Naive thymus-derived CD8-positive, alpha-beta T cell (primary cell): ENCODE measurements at regions not wholly inside any gene's neighbourhood (a gene's known extent, or its start where the extent isn't known, plus 50 kb on each side); places are given as distances from the start of the nearest gene placed in this dataset.
"Not testable (repeated sequence)": the region's sequence is repeated elsewhere in the genome, so short reads cannot be mapped to it uniquely, and the experiment has no call there.

Experiments
- ATAC-seq, 2 donors: fragments of 150-1000 bp; cut with Tn5 transposase in 1 of 2; sonication (Bioruptor Pico), chemical (Tn5 transposase) in 1 of 2; 1 replicate in 1 of 2; 2 replicates in 1 of 2; pipeline ENCODE4 v1.10.0; 2021; ENCODE audit warnings: mild to moderate bottlenecking in 2 of 2, moderate library complexity in 2 of 2
- POLR2A ChIA-PET: fragments of 350-600 bp; sonication (Branson Sonifier 250); formaldehyde crosslinking; loops from one replicate; lab custom pipeline; 2021; ENCODE audit warnings: antibody characterized with exemption; lab: Charles Lee
- DNase-seq, 10 donors: peaks; one replicate each; pipeline versions ENCODE4 v3.0.0 to v3.0.0-alpha.2; 2020 to 2022
- H3K27ac Mint-ChIP-seq, 10 donors: one replicate each; pipeline ENCODE4 v1.8.0; 2020 to 2022; ENCODE audit warnings: mild to moderate bottlenecking in 10 of 10, mixed read lengths in 10 of 10, moderate library complexity in 4 of 10, inconsistent platforms in 1 of 10
- H3K27me3 Mint-ChIP-seq, 5 donors: one replicate each; pipeline ENCODE4 v1.8.0; 2021 to 2022; ENCODE audit warnings: mixed read lengths in 5 of 5
- H3K36me3 Mint-ChIP-seq, 3 donors: one replicate each; pipeline ENCODE4 v1.8.0; 2020 to 2022; ENCODE audit warnings: mixed read lengths in 3 of 3, mild to moderate bottlenecking in 2 of 3, inconsistent platforms in 1 of 3
- H3K4me1 Mint-ChIP-seq, 4 donors: one replicate each; pipeline ENCODE4 v1.8.0; 2021 to 2022; ENCODE audit warnings: mixed read lengths in 4 of 4
- H3K4me3 Mint-ChIP-seq, 10 donors: one replicate each; pipeline ENCODE4 v1.8.0; 2020 to 2022; ENCODE audit warnings: mild to moderate bottlenecking in 10 of 10, mixed read lengths in 10 of 10, moderate library complexity in 6 of 10, inconsistent platforms in 1 of 10
- H3K9me3 Mint-ChIP-seq, 9 donors: one replicate each; pipeline ENCODE4 v1.8.0; 2020 to 2022; ENCODE audit warnings: mixed read lengths in 9 of 9, mild to moderate bottlenecking in 3 of 9, inconsistent platforms in 1 of 9, moderate library complexity in 1 of 9

DNA sequence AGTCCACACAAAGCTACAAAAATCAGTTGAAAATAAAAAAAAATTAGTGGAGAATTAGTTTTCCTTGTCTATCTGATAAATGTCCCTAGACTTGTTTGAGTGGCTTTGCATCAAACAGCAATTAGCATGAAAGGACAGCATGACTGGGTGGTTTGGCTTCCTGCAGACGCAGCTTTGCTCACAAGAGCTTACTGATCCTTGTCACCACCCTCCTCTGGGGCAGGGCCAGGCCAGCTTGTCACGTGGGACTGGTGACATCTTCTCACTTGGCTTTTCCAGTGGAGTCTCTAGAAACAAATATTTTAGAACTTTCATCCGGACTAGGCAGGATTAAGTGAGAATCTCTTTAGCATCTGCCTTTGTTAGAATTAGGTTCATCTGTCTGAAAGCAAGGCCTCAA lies 76.0 kb upstream of the OLIG2 start:
- Mint-ChIP-seq H3K4me1 (no peaks in the 10 kb centered on the region), H3K4me3 (no peak overlapping the region), H3K9me3 (peaks cover 0 to 2% (median 0%) of the 10 kb centered on the region in 9 donors), H3K36me3 (peaks cover 0 to 6% (median 0%) of the 10 kb centered on the region in 3 donors), H3K27me3 (peaks cover 8 to 24% (median 16%) of the 10 kb centered on the region in 5 donors), H3K27ac (no peak overlapping the region)
- POLR2A ChIA-PET = no interaction called here
- ATAC-seq (no peak), DNase-seq (no peak)

DNA sequence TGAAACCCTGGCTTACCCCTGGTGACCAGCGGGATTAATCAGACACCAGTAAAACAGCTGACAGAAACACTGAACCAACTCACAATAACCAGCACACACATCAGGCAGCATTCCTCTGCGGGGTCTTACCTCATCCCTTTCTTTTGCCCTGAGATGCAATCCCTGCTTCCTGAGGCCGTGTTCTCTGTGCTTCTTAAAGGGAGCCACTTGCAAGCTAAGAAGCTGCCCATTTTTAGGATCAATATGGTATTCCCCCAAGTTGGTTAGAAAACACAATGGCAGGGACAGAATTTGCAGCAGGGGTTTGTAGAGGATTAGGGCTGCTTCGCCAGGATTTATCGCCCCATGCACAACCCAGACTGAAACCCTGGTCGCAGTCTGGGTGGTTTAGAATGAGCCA lies 74.7 kb upstream of the OLIG2 start:
- Mint-ChIP-seq H3K4me1 (peaks cover 0 to 2% (median 0%) of the 10 kb centered on the region in 4 donors), H3K27me3 (peaks cover 14 to 37% (median 29%) of the 10 kb centered on the region in 5 donors), H3K9me3 (peaks cover 0 to 2% (median 0%) of the 10 kb centered on the region in 9 donors), H3K27ac (no peak overlapping the region), H3K4me3 (no peak overlapping the region), H3K36me3 (peaks cover 0 to 6% (median 0%) of the 10 kb centered on the region in 3 donors)
- ATAC-seq = no peak
- POLR2A ChIA-PET = no interaction called here
- DNase-seq = no peak

DNA sequence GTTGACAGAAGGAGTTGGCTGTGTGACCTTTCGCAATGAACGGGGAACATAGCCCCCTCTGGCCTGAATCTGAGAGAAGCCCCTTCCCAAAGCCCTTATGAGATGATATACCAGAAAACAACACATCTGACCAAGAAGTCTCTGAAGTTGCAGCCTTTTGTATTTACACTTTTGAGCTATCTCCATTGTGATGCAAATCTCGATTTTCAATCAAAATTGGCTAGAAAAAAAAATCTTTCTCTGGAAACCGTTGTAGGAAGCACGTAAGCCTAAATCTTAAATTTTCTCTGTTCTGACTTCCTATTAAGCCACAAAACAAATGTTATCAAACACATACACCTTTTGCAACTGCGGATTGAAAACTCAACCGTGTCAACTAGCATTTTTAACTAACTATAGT lies 71.4 kb upstream of the OLIG2 start:
- no peak for DNase-seq
- POLR2A ChIA-PET = no interaction called here
- H3K27me3 Mint-ChIP-seq = peaks cover 19 to 53% (median 41%) of the 10 kb centered on the region in 5 donors
- H3K27ac Mint-ChIP-seq = no peak overlapping the region
- no peak overlapping the region for H3K4me3 Mint-ChIP-seq
- ATAC-seq = no peak
- peaks cover 0 to 2% (median 0%) of the 10 kb centered on the region in 4 donors for H3K4me1 Mint-ChIP-seq
- H3K36me3 Mint-ChIP-seq = peaks cover 0 to 4% (median 0%) of the 10 kb centered on the region in 3 donors
- no peaks in the 10 kb centered on the region for H3K9me3 Mint-ChIP-seq

DNA sequence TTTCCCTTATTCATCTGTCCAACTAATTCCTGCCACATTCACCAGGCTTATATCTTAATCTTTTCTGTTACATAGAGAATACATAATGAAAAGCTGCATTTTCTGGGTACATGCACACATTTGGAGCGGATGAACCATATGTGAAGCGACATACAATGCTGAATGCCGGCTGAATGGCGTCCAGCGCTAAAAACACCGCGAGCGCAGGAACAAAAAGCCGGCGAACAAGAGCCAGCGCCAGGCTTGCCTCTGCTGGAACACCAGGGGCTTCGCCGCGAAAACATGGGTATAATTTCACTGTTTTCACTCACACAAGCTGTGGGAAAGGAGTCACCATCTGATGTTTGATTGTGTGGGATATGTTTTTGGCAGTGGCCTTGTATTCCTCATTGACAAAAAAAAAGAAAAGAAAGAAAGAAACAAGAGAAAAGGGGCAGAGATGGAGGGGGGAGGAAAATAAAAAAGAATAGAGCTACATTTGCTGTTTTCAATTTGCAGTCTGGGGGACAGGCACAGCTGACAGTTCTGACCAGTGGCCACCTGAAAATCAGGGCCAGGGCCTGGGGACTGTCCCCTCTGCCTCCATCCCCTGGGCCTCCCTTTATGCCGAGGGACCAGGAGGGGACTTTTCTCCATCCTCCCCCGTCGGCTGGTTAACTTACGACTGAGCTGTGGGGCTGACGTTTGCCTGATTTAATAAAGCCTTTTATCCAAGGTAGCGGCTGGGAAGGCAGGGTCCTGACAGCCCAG lies 70.2 kb upstream of the OLIG2 start:
- H3K27me3 Mint-ChIP-seq = peaks cover 20 to 55% (median 45%) of the 10 kb centered on the region in 5 donors
- H3K4me3 Mint-ChIP-seq = peak overlapping the region in 3 of 10 donors; percentile 31 to 54 (median 45)

GRCh38 chr21:32956061-32956656 lies 69.6 kb upstream of the OLIG2 start:
- no peak overlapping the region for H3K4me3 Mint-ChIP-seq
- H3K36me3 Mint-ChIP-seq = peaks cover 0 to 7% (median 4%) of the 10 kb centered on the region in 3 donors
- H3K4me1 Mint-ChIP-seq = peaks cover 0 to 2% (median 0%) of the 10 kb centered on the region in 4 donors
- no peak for DNase-seq
- H3K27me3 Mint-ChIP-seq = peaks cover 24 to 61% (median 50%) of the 10 kb centered on the region in 5 donors
- no peaks in the 10 kb centered on the region for H3K9me3 Mint-ChIP-seq
- H3K27ac Mint-ChIP-seq = no peak overlapping the region
- ATAC-seq = no peak
- POLR2A ChIA-PET = no interaction called here

More for the DNA sequence above, 70.2 kb upstream of the OLIG2 start:
- POLR2A ChIA-PET = no interaction called here
- no peak for ATAC-seq
- no peaks in the 10 kb centered on the region for H3K9me3 Mint-ChIP-seq
- DNase-seq = no peak
- H3K4me1 Mint-ChIP-seq = peaks cover 0 to 2% (median 0%) of the 10 kb centered on the region in 4 donors
- no peak overlapping the region for H3K27ac Mint-ChIP-seq
- H3K36me3 Mint-ChIP-seq = peaks cover 0 to 4% (median 0%) of the 10 kb centered on the region in 3 donors

DNA sequence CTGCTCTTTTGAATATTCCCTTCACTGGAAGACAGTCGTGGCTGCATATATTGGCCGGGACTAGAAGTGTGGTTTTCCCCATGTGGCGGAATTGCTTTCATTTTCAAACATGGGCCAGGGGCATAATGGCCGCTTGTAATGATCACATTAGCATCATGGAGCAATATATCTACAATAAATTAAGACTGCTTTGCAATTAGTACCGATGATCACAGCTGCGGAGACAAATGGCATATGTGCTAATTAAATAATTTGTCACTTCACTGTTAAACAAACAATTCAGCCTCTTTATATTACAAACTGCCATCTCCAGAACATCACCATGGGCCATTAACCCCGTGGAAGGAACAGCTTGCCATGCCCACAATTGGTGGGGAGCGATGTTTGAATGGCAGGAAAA lies 68.2 kb upstream of the OLIG2 start:
- Mint-ChIP-seq H3K27me3 (peaks cover 24 to 66% (median 49%) of the 10 kb centered on the region in 5 donors), H3K27ac (no peak overlapping the region)
- ATAC-seq = no peak

DNA sequence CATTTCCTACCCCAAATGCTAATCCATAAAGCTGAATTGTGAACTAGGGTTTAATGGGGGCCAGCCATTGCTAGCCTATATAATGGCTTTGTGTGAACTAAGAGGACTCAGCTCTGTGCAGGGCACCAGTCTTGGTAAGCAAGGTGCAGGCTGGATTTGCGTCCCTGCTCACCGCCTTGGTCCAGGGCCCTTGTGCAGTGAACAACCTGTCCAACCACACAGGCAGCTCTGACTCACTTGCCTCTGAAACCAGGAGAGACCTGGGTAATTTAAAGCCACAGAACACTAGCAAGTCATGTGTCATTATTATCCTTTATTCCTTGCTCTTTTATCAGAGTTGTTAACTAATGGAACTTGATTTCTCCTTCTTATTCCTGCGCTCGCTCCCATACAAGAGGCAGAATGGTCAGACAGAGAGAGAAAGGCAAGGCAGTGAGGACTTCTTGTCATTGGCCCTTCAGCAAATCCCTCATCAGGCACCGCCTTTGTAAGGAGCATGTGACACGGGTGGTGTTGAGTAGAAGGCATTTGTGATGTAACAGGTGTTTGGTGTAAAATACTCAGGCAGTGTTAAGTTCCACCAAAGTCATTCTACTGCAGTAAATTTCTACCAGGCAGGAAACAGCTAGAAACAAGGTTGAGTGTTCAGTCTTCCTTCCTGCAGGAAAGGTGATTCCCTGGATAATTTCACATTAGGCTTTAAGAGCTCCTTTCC lies 67.3 kb upstream of the OLIG2 start:
- ATAC-seq (no peak), DNase-seq (no peak)
- peaks cover 0 to 6% (median 4%) of the 10 kb centered on the region in 3 donors for H3K36me3 Mint-ChIP-seq
- no peaks in the 10 kb centered on the region for H3K9me3 Mint-ChIP-seq
- no peak overlapping the region for H3K4me3 Mint-ChIP-seq
- H3K27me3 Mint-ChIP-seq = peaks cover 21 to 65% (median 51%) of the 10 kb centered on the region in 5 donors
- peaks cover 0 to 2% (median 0%) of the 10 kb centered on the region in 4 donors for H3K4me1 Mint-ChIP-seq
- POLR2A ChIA-PET = no interaction called here
- H3K27ac Mint-ChIP-seq = no peak overlapping the region

More for the DNA sequence above, 68.2 kb upstream of the OLIG2 start:
- no peak for DNase-seq
- Mint-ChIP-seq H3K9me3 (no peaks in the 10 kb centered on the region), H3K4me3 (no peak overlapping the region), H3K4me1 (peaks cover 0 to 2% (median 0%) of the 10 kb centered on the region in 4 donors), H3K36me3 (peaks cover 0 to 6% (median 6%) of the 10 kb centered on the region in 3 donors)
- POLR2A ChIA-PET = no interaction called here

GRCh38 chr21:32962268-32962667 lies 63.5 kb upstream of the OLIG2 start:
- ATAC-seq (no peak), DNase-seq (no peak)
- Mint-ChIP-seq H3K27ac (no peak overlapping the region), H3K36me3 (peaks cover 0 to 6% (median 4%) of the 10 kb centered on the region in 3 donors), H3K4me1 (peaks cover 0 to 11% (median 1%) of the 10 kb centered on the region in 4 donors), H3K9me3 (no peaks in the 10 kb centered on the region), H3K4me3 (no peak overlapping the region), H3K27me3 (peaks cover 9 to 41% (median 25%) of the 10 kb centered on the region in 5 donors)
- POLR2A ChIA-PET = interaction anchor here (0.6 kb wide), 1 partner anchor 1401 kb away, joined by 3 read pairs; no protein-coding TSS in a partner anchor

DNA sequence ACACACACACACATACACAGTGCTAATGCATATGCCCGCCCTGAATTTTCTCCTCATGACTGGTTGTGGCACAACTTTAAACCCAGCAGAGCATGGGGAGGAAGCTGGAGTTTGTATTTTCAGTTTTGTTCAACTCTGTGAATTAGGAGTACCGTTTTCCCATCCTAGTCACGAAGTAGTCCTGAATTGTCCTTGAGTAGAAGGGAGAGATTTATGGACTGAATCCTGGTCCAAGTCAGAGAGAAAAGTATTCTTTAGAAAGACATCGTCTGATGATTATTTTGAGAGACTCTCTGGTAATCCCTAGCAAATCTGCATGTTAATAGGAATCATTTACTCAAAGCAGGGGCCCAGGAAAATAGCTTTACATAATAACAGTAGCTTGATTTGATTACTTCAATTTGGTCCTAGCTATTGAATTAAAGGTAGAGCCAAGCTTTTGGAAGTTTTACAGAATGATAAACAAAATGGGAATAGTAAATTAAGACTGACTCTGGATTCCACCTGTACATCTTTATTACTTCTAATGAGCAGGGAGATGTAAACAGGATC lies 60.5 kb upstream of the OLIG2 start:
- Mint-ChIP-seq H3K36me3 (peaks cover 0 to 6% (median 4%) of the 10 kb centered on the region in 3 donors), H3K4me3 (no peak overlapping the region), H3K4me1 (peaks cover 0 to 11% (median 2%) of the 10 kb centered on the region in 4 donors), H3K27me3 (peaks cover 4 to 31% (median 23%) of the 10 kb centered on the region in 5 donors), H3K27ac (no peak overlapping the region), H3K9me3 (no peaks in the 10 kb centered on the region)
- POLR2A ChIA-PET = no interaction called here
- ATAC-seq = no peak
- no peak for DNase-seq

GRCh38 chr21:32966120-32966519 lies 59.6 kb upstream of the OLIG2 start:
- Mint-ChIP-seq H3K4me3 (peak overlapping the region in 1 of 10 donors; percentile 27), H3K9me3 (no peaks in the 10 kb centered on the region), H3K27ac (no peak overlapping the region), H3K4me1 (peaks cover 0 to 11% (median 2%) of the 10 kb centered on the region in 4 donors), H3K27me3 (peaks cover 0 to 26% (median 17%) of the 10 kb centered on the region in 5 donors), H3K36me3 (peaks cover 0 to 2% (median 1%) of the 10 kb centered on the region in 3 donors)
- POLR2A ChIA-PET = no interaction called here
- ATAC-seq (no peak), DNase-seq (peak in 1 of 10 donors; percentile 4)

DNA sequence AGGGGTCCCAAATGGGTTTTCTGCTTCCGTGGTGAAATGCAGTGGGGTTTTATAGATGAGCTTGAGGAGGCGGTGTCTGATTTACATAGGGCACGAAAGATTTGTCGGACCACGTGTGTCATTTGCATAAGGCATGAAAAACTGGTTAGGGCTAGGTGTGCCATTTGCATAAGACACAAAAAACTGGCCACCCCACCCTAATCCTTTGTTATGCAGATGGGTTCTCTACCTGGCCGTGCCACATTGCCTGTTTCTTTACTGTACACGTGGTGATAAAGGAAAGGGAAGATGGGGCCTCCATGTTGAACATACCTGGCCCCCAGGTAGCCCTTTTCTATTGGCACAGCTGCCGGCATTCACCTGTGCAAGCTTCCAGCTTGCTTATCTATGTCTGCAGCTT lies 57.6 kb upstream of the OLIG2 start:
- H3K27ac Mint-ChIP-seq, H3K9me3 Mint-ChIP-seq, POLR2A ChIA-PET, DNase-seq, H3K4me3 Mint-ChIP-seq, ATAC-seq, H3K36me3 Mint-ChIP-seq: not testable (repeated sequence)
- Mint-ChIP-seq H3K27me3 (peaks cover 0 to 16% (median 7%) of the 10 kb centered on the region in 5 donors), H3K4me1 (peaks cover 0 to 11% (median 2%) of the 10 kb centered on the region in 4 donors)

DNA sequence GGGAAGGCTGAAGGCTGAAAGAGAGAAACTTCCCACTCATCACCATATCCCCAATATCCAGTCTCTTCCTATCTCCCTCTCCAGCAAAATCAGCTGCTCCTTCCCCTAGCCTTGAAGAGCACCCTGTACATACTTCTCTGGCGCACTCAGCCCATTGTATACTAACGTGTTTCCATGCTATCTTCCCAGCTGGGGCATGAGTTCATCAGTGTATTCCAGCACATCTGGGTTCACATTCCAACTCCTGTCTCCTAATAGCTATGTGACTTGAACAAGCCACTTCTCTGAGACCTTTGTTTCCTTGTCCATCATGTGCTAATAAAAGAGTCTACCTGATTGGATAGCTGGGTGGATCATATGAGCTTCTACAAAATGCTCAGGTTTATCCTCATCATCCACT lies 51.1 kb upstream of the OLIG2 start:
- Mint-ChIP-seq H3K27me3 (peaks cover 9 to 37% (median 14%) of the 10 kb centered on the region in 5 donors), H3K4me1 (peaks cover 0 to 3% (median 0%) of the 10 kb centered on the region in 4 donors), H3K36me3 (no peaks in the 10 kb centered on the region), H3K9me3 (no peaks in the 10 kb centered on the region), H3K4me3 (no peak overlapping the region), H3K27ac (peak overlapping the region in 1 of 10 donors; percentile 55)
- DNase-seq (no peak), ATAC-seq (no peak)
- POLR2A ChIA-PET = no interaction called here
